Natural killer cell (primary cell): ENCODE measurements at regions not wholly inside any gene's neighbourhood (a gene's known extent, or its start where the extent isn't known, plus 50 kb on each side); places are given as distances from the start of the nearest gene placed in this dataset.

Experiments used
- ATAC-seq, 3 donors: fragments of 150-1000 bp in 2 of 3; fragments of 200-7000 bp in 1 of 3; cut with Tn5 transposase; 1 replicate in 1 of 3; 2 replicates in 2 of 3; pipeline ENCODE4 v1.10.0; 2021; ENCODE audit warnings: mild to moderate bottlenecking in 2 of 3, moderate library complexity in 2 of 3
- DNase-seq, 2 donors: peaks; one replicate each; pipeline versions ENCODE4 v3.0.0 to v3.0.0-alpha.2; 2013 to 2021; ENCODE audit warnings: mixed read lengths in 1 of 2
- H3K27ac ChIP-seq: one replicate; pipeline ENCODE4 v1.5.1; 2013; ENCODE audit warnings: mild to moderate bottlenecking, low read length
- H3K27me3 ChIP-seq: one replicate; pipeline ENCODE4 v1.6.1; 2013; ENCODE audit warnings: low read length; ENCODE audit not compliant: control insufficient read depth, insufficient read depth
- H3K36me3 ChIP-seq: one replicate; pipeline ENCODE4 v1.6.1; 2013; ENCODE audit warnings: low read length; ENCODE audit not compliant: control insufficient read depth, insufficient read depth
- H3K4me1 ChIP-seq: one replicate; pipeline ENCODE4 v1.6.1; 2013; ENCODE audit warnings: low read length; ENCODE audit not compliant: control insufficient read depth, insufficient read depth
- H3K4me3 ChIP-seq: one replicate; pipeline ENCODE4 v1.5.1; 2013; ENCODE audit warnings: low read length
- H3K9me3 ChIP-seq: one replicate; pipeline ENCODE4 v1.6.1; 2013; ENCODE audit warnings: low read length; ENCODE audit not compliant: control insufficient read depth, insufficient read depth
- H3K27ac Mint-ChIP-seq, 2 donors: one replicate each; pipeline ENCODE4 v1.8.0; 2022; ENCODE audit warnings: mild to moderate bottlenecking in 2 of 2, mixed read lengths in 2 of 2, moderate library complexity in 1 of 2
- H3K27me3 Mint-ChIP-seq, 2 donors: one replicate each; pipeline ENCODE4 v1.8.0; 2022; ENCODE audit warnings: low read depth in 2 of 2, mixed read lengths in 2 of 2
- H3K36me3 Mint-ChIP-seq: one replicate; pipeline ENCODE4 v1.8.0; 2022; ENCODE audit warnings: mixed read lengths
- H3K4me1 Mint-ChIP-seq, 2 donors: one replicate each; pipeline ENCODE4 v1.8.0; 2022; ENCODE audit warnings: mixed read lengths in 2 of 2
- H3K4me3 Mint-ChIP-seq: one replicate; pipeline ENCODE4 v1.8.0; 2022; ENCODE audit warnings: mild to moderate bottlenecking, moderate library complexity, mixed read lengths
- H3K9me3 Mint-ChIP-seq, 2 donors: one replicate each; pipeline ENCODE4 v1.8.0; 2022; ENCODE audit warnings: mixed read lengths in 2 of 2
- CTCF ChIP-seq: fragments of 200-600 bp; IDR thresholded peaks from one replicate; pipeline ENCODE4 v1.8.0; 2022; ENCODE audit warnings: antibody characterized with exemption
- WGBS: methylation state at CpG from one replicate; pipeline ENCODE4 v1.1.7; 2013; ENCODE audit warnings: missing lambda C conversion rate; ENCODE audit not compliant: insufficient coverage; 5-methylcytosine and 5-hydroxymethylcytosine counted together
- intact Hi-C: fragments of 100-400 bp; cut with micrococcal nuclease; formaldehyde crosslinking; loops from one replicate; pipeline ENCODE4 v1.14.2; 2022

GRCh38 chr4:115366390-115366789 is 253.0 kb upstream of the NDST4 start:
- ATAC-seq: peak in 1 of 3 donors; percentile 39
- Mint-ChIP-seq H3K27ac (no peak overlapping the region), H3K27me3 (no peaks in the 10 kb centered on the region), H3K4me1 (no peaks in the 10 kb centered on the region), H3K36me3 (no peaks in the 10 kb centered on the region), H3K9me3 (no peaks in the 10 kb centered on the region), H3K4me3 (no peak overlapping the region)
- Histone ChIP-seq H3K4me3 (no peak overlapping the region), H3K27me3 (no peaks in the 10 kb centered on the region), H3K27ac (no peak overlapping the region), H3K36me3 (no peaks in the 10 kb centered on the region), H3K9me3 (peaks cover 5% of the 10 kb centered on the region), H3K4me1 (no peaks in the 10 kb centered on the region)
- DNase-seq: no peak
- intact Hi-C loops: no loop called here
- TF ChIP-seq CTCF: no peak
- WGBS: 82% methylated on average over 4 of the region's 4 CpGs

- TF ChIP-seq CTCF: no peak
- intact Hi-C loops: no loop called here
- Mint-ChIP-seq H3K9me3 (no peaks in the 10 kb centered on the region), H3K4me3 (no peak overlapping the region), H3K4me1 (no peaks in the 10 kb centered on the region), H3K27ac (no peak overlapping the region), H3K36me3 (no peaks in the 10 kb centered on the region), H3K27me3 (no peaks in the 10 kb centered on the region)
- WGBS: 71% methylated on average over 3 of the region's 3 CpGs
- ATAC-seq (no peak), DNase-seq (no peak)
- no peaks in the 10 kb centered on the region for H3K4me1 ChIP-seq
- peaks cover 5% of the 10 kb centered on the region for H3K9me3 ChIP-seq
- no peaks in the 10 kb centered on the region for H3K27me3 ChIP-seq
- no peak overlapping the region for H3K27ac ChIP-seq
- no peaks in the 10 kb centered on the region for H3K36me3 ChIP-seq
- no peak overlapping the region for H3K4me3 ChIP-seq
Measured at GRCh38 chr4:115365185-115365584, 251.8 kb upstream of the NDST4 start.

GRCh38 chr4:115361781-115362180 is 248.4 kb upstream of the NDST4 start:
- no peaks in the 10 kb centered on the region for H3K27me3 ChIP-seq
- no peak overlapping the region for H3K27ac ChIP-seq
- intact Hi-C loops: no loop called here
- Mint-ChIP-seq H3K9me3 (no peaks in the 10 kb centered on the region), H3K4me3 (no peak overlapping the region), H3K36me3 (no peaks in the 10 kb centered on the region), H3K27ac (no peak overlapping the region), H3K4me1 (no peaks in the 10 kb centered on the region), H3K27me3 (no peaks in the 10 kb centered on the region)
- no peak for ATAC-seq
- no peaks in the 10 kb centered on the region for H3K4me1 ChIP-seq
- no peak for DNase-seq
- H3K36me3 ChIP-seq: no peaks in the 10 kb centered on the region
- peaks cover 5% of the 10 kb centered on the region for H3K9me3 ChIP-seq
- no peak overlapping the region for H3K4me3 ChIP-seq
- TF ChIP-seq CTCF: no peak

- H3K4me1 Mint-ChIP-seq: no peaks in the 10 kb centered on the region
- Histone ChIP-seq H3K4me3 (no peak overlapping the region), H3K9me3 (peaks cover 4% of the 10 kb centered on the region), H3K27me3 (no peaks in the 10 kb centered on the region), H3K27ac (no peak overlapping the region), H3K4me1 (no peaks in the 10 kb centered on the region), H3K36me3 (no peaks in the 10 kb centered on the region)
- no peak for TF ChIP-seq CTCF
- no peaks in the 10 kb centered on the region for H3K27me3 Mint-ChIP-seq
- no peak for DNase-seq
- no peak overlapping the region for H3K27ac Mint-ChIP-seq
- no peak overlapping the region for H3K4me3 Mint-ChIP-seq
- WGBS: 90% methylated on average over 1 of the region's 2 CpGs
- intact Hi-C loops: no loop called here
- H3K36me3 Mint-ChIP-seq: no peaks in the 10 kb centered on the region
- peaks cover 0 to 2% of the 10 kb centered on the region in 2 donors for H3K9me3 Mint-ChIP-seq
- ATAC-seq: no peak
Measured at GRCh38 chr4:115360431-115360830, 247.0 kb upstream of the NDST4 start.
